Activated B cell treated with CpG ODN at 0.5 μM for 24 hours (primary cell): ENCODE measurements at regions not wholly inside any gene's neighbourhood (a gene's known extent, or its start where the extent isn't known, plus 50 kb on each side); places are given as distances from the start of the nearest gene placed in this dataset.

Experiments
- ATAC-seq: fragments of 200-7000 bp; cut with Tn5 transposase; one replicate; pipeline ENCODE4 v1.10.0; 2021; ENCODE audit warnings: low read depth, mild to moderate bottlenecking, moderate library complexity
- CTCF ChIA-PET: fragments of 350-600 bp; sonication (Branson Sonifier 250); formaldehyde crosslinking; loops from one replicate; lab custom pipeline; 2021; ENCODE audit warnings: antibody characterized with exemption; lab: Charles Lee
- POLR2A ChIA-PET: fragments of 350-600 bp; sonication (Branson Sonifier 250); formaldehyde crosslinking; loops from one replicate; lab custom pipeline; 2021; ENCODE audit warnings: antibody characterized with exemption; lab: Charles Lee
- DNase-seq: peaks from one replicate; pipeline ENCODE4 v3.0.0; 2022
- H3K27ac Mint-ChIP-seq: one replicate; pipeline ENCODE4 v1.8.0; 2020; ENCODE audit warnings: mixed read lengths
- H3K27me3 Mint-ChIP-seq: one replicate; pipeline ENCODE4 v1.8.0; 2021; ENCODE audit warnings: mixed read lengths
- H3K36me3 Mint-ChIP-seq: one replicate; pipeline ENCODE4 v1.8.0; 2021; ENCODE audit warnings: low read depth, mixed read lengths
- H3K4me1 Mint-ChIP-seq: one replicate; pipeline ENCODE4 v1.8.0; 2021; ENCODE audit warnings: mixed read lengths
- H3K4me3 Mint-ChIP-seq: one replicate; pipeline ENCODE4 v1.8.0; 2020; ENCODE audit warnings: mild to moderate bottlenecking, mixed read lengths
- H3K9me3 Mint-ChIP-seq: one replicate; pipeline ENCODE4 v1.8.0; 2020; ENCODE audit warnings: mixed read lengths
- CTCF ChIP-seq: fragments of 200-600 bp; IDR thresholded peaks from one replicate; pipeline ENCODE4 v1.8.0; 2022; ENCODE audit warnings: antibody characterized with exemption, mild to moderate bottlenecking
- intact Hi-C: fragments of 100-400 bp; cut with micrococcal nuclease; formaldehyde crosslinking; loops from one replicate; pipeline ENCODE4 v1.15.1; 2024

GRCh38 chr13:53216773-53217172 is 188.2 kb downstream of the OLFM4 start:
- no peaks in the 10 kb centered on the region for H3K36me3 Mint-ChIP-seq
- intact Hi-C loops, result no loop called here
- no peak overlapping the region for H3K27ac Mint-ChIP-seq
- ATAC-seq (no peak), DNase-seq (no peak)
- CTCF ChIA-PET, result no interaction called here
- no peak overlapping the region for H3K4me3 Mint-ChIP-seq
- H3K4me1 Mint-ChIP-seq, result no peaks in the 10 kb centered on the region
- H3K9me3 Mint-ChIP-seq, result no peaks in the 10 kb centered on the region
- no peaks in the 10 kb centered on the region for H3K27me3 Mint-ChIP-seq
- POLR2A ChIA-PET, result no interaction called here
- TF ChIP-seq CTCF, result no peak

- ChIA-PET CTCF (no interaction called here), POLR2A (no interaction called here)
- H3K36me3 Mint-ChIP-seq, result no peaks in the 10 kb centered on the region
- TF ChIP-seq CTCF, result no peak
- intact Hi-C loops, result no loop called here
- H3K27ac Mint-ChIP-seq, result no peak overlapping the region
- no peaks in the 10 kb centered on the region for H3K9me3 Mint-ChIP-seq
- ATAC-seq (no peak), DNase-seq (no peak)
- H3K4me3 Mint-ChIP-seq, result no peak overlapping the region
- no peaks in the 10 kb centered on the region for H3K4me1 Mint-ChIP-seq
- H3K27me3 Mint-ChIP-seq, result no peaks in the 10 kb centered on the region
Observed at GRCh38 chr13:53217194-53217593, 188.6 kb downstream of the OLFM4 start.

GRCh38 chr13:53220038-53220437 is 191.4 kb downstream of the OLFM4 start:
- no peaks in the 10 kb centered on the region for H3K36me3 Mint-ChIP-seq
- no peak for TF ChIP-seq CTCF
- no peak overlapping the region for H3K27ac Mint-ChIP-seq
- no peaks in the 10 kb centered on the region for H3K4me1 Mint-ChIP-seq
- peaks cover 5% of the 10 kb centered on the region for H3K9me3 Mint-ChIP-seq
- intact Hi-C loops, result no loop called here
- ATAC-seq (no peak), DNase-seq (no peak)
- no peak overlapping the region for H3K4me3 Mint-ChIP-seq
- POLR2A ChIA-PET, result no interaction called here
- no peaks in the 10 kb centered on the region for H3K27me3 Mint-ChIP-seq
- CTCF ChIA-PET, result no interaction called here

- H3K4me1 Mint-ChIP-seq, result no peaks in the 10 kb centered on the region
- no peaks in the 10 kb centered on the region for H3K9me3 Mint-ChIP-seq
- CTCF ChIA-PET, result no interaction called here
- no peak overlapping the region for H3K27ac Mint-ChIP-seq
- POLR2A ChIA-PET, result no interaction called here
- DNase-seq (no peak), ATAC-seq (no peak)
- H3K36me3 Mint-ChIP-seq, result no peaks in the 10 kb centered on the region
- no peak overlapping the region for H3K4me3 Mint-ChIP-seq
- intact Hi-C loops, result no loop called here
- no peak for TF ChIP-seq CTCF
- no peaks in the 10 kb centered on the region for H3K27me3 Mint-ChIP-seq
Observed at GRCh38 chr13:53237696-53238095, 209.1 kb downstream of the OLFM4 start.

GRCh38 chr13:53238261-53238660 is 209.6 kb downstream of the OLFM4 start:
- ATAC-seq, result no peak
- H3K4me1 Mint-ChIP-seq, result no peaks in the 10 kb centered on the region
- no peak overlapping the region for H3K27ac Mint-ChIP-seq
- H3K27me3 Mint-ChIP-seq, result no peaks in the 10 kb centered on the region
- DNase-seq, result no peak
- intact Hi-C loops, result no loop called here
- H3K36me3 Mint-ChIP-seq, result no peaks in the 10 kb centered on the region
- POLR2A ChIA-PET, result no interaction called here
- no peak overlapping the region for H3K4me3 Mint-ChIP-seq
- no peak for TF ChIP-seq CTCF
- CTCF ChIA-PET, result no interaction called here
- no peaks in the 10 kb centered on the region for H3K9me3 Mint-ChIP-seq
